ENCODE measurements at regions not wholly inside any gene's neighbourhood (a gene's known extent, or its start where the extent isn't known, plus 50 kb on each side); places are given as distances from the start of the nearest gene placed in this dataset.

GRCh38 chr3:31124373-31124772 lies 229.9 kb upstream of the GADL1 start:
- TF ChIP-seq CTCF (IDR thresholded peaks at IDR 0.05; ENCODE audit: extremely low read depth in 1 of 2, insufficient read depth in 1 of 2, low read depth in 1 of 2, low read length in 2 of 2) (no peak), MAX (IDR thresholded peaks at IDR 0.05; ENCODE audit: insufficient read depth, insufficient read length) (no peak), FOS (IDR thresholded peaks at IDR 0.05; ENCODE audit: borderline replicate concordance, insufficient read depth, low read length) (no peak), POLR2A (IDR thresholded peaks at IDR 0.05; ENCODE audit: low read depth, low read length) (no peak), POLR2AphosphoS5 (IDR thresholded peaks at IDR 0.05; ENCODE audit: insufficient read depth, low read depth, low read length) (no peak), JUN (IDR thresholded peaks at IDR 0.05; ENCODE audit: borderline replicate concordance, insufficient read depth, insufficient read length, low read depth) (no peak), EZH2 (IDR thresholded peaks at IDR 0.05; ENCODE audit: borderline replicate concordance, low read depth, low read length, severe bottlenecking) (no peak), GATA2 (IDR thresholded peaks at IDR 0.05; ENCODE audit: insufficient read depth, insufficient read length, low read depth, low read length) (no peak)

Measured in endothelial cell of umbilical vein (primary cell).